Neural cell (in vitro differentiated cells): ENCODE measurements at regions not wholly inside any gene's neighbourhood (a gene's known extent, or its start where the extent isn't known, plus 50 kb on each side); places are given as distances from the start of the nearest gene placed in this dataset.
"Not testable (repeated sequence)": the region's sequence is repeated elsewhere in the genome, so short reads cannot be mapped to it uniquely, and the experiment has no call there.

Experiments
- H2AFZ ChIP-seq: fragments of 200-600, 300-800 bp; sonication (generic), shearing (Covaris generic); 2 replicates; pipeline ENCODE4 v1.6.0; 2014; ENCODE audit warnings: low read depth, mild to moderate bottlenecking, antibody characterized with exemption, low read length, moderate library complexity
- H3F3A ChIP-seq: fragments of 200-600 bp; shearing (Covaris generic); 2 replicates; pipeline ENCODE4 v1.6.1; 2016; ENCODE audit warnings: mild to moderate bottlenecking, moderate library complexity, mixed read lengths, antibody characterized with exemption, low read length; ENCODE audit not compliant: insufficient read depth, poor library complexity, severe bottlenecking
- H3K27ac ChIP-seq: fragments of 200-600, 300-800 bp; sonication (generic), shearing (Covaris generic); 2 replicates; pipeline ENCODE4 v1.5.1; 2014; ENCODE audit warnings: mild to moderate bottlenecking, low read length, moderate library complexity
- H3K27me3 ChIP-seq: fragments of 300-800, 200-600 bp; sonication (generic), shearing (Covaris generic); 2 replicates; pipeline ENCODE4 v1.6.0; 2014; ENCODE audit warnings: mild to moderate bottlenecking, low read depth, low read length, moderate library complexity; ENCODE audit not compliant: insufficient read depth
- H3K36me3 ChIP-seq: fragments of 300-800, 200-600 bp; sonication (generic), shearing (Covaris generic); 2 replicates; pipeline ENCODE4 v1.5.1; 2014; ENCODE audit warnings: mild to moderate bottlenecking, antibody characterized with exemption, low read length, moderate library complexity; ENCODE audit not compliant: insufficient read depth
- H3K4me2 ChIP-seq: fragments of 300-800, 200-600 bp; sonication (generic), shearing (Covaris generic); 2 replicates; pipeline ENCODE4 v1.6.0; 2014; ENCODE audit warnings: mild to moderate bottlenecking, low read length
- H3K4me3 ChIP-seq: fragments of 300-800, 200-600 bp; sonication (generic), shearing (Covaris generic); 2 replicates; pipeline ENCODE4 v1.5.1; 2014; ENCODE audit warnings: mild to moderate bottlenecking, low read length, moderate library complexity
- H3K79me2 ChIP-seq: fragments of 200-600 bp; shearing (Covaris generic); replicated peaks from 2 replicates; pipeline ENCODE4 v1.6.0; 2014; ENCODE audit warnings: mild to moderate bottlenecking, low read length, moderate library complexity; ENCODE audit not compliant: insufficient read depth
- H3K9ac ChIP-seq: fragments of 300-800, 200-600 bp; sonication (generic), shearing (Covaris generic); 2 replicates; pipeline ENCODE4 v1.6.1; 2016; ENCODE audit warnings: mild to moderate bottlenecking, low read length, mixed read lengths
- H3K9me2 ChIP-seq: fragments of 200-600 bp; shearing (Covaris generic); 2 replicates; pipeline ENCODE4 v1.6.1; 2016; ENCODE audit warnings: mild to moderate bottlenecking, low read length, mixed read lengths; ENCODE audit not compliant: insufficient read depth
- H3K9me3 ChIP-seq: fragments of 200-600, 300-800 bp; sonication (generic), shearing (Covaris generic); 2 replicates; pipeline ENCODE4 v1.6.1; 2016; ENCODE audit warnings: mild to moderate bottlenecking, mixed run types, low read length, moderate library complexity, mixed read lengths
- H4K20me1 ChIP-seq: fragments of 200-600 bp; shearing (Covaris generic); 2 replicates; pipeline ENCODE4 v1.6.1; 2016; ENCODE audit warnings: mild to moderate bottlenecking, mixed run types; ENCODE audit not compliant: insufficient read depth
- CTCF ChIP-seq: fragments of 450-650 bp; IDR thresholded peaks from 2 replicates; pipeline ENCODE4 v1.5.1; 2014; ENCODE audit warnings: antibody characterized with exemption, mild to moderate bottlenecking, moderate library complexity; ENCODE audit not compliant: poor library complexity, severe bottlenecking
- EP300 ChIP-seq: fragments of 450-650 bp; conservative IDR thresholded peaks from 2 replicates; pipeline ENCODE4 v1.6.1; 2014; ENCODE audit warnings: antibody characterized with exemption, mild to moderate bottlenecking, moderate library complexity; ENCODE audit not compliant: poor library complexity, severe bottlenecking
- EZH2 ChIP-seq: fragments of 200-600, 300-800 bp; shearing (Covaris generic), sonication (generic); IDR thresholded peaks from 2 replicates; pipeline ENCODE4 v1.6.1; 2014; ENCODE audit warnings: antibody characterized with exemption, low read length, borderline replicate concordance, mild to moderate bottlenecking; ENCODE audit not compliant: insufficient read depth, poor library complexity, severe bottlenecking
- MXI1 ChIP-seq: fragments of 450-650 bp; conservative IDR thresholded peaks from 2 replicates; pipeline ENCODE4 v1.6.1; 2014; ENCODE audit warnings: antibody characterized with exemption, mild to moderate bottlenecking; ENCODE audit not compliant: poor library complexity, severe bottlenecking
- POLR2AphosphoS5 ChIP-seq: IDR thresholded peaks from 2 replicates; pipeline ENCODE4 v1.6.1; 2012
- RAD21 ChIP-seq: fragments of 450-650 bp; conservative IDR thresholded peaks from 2 replicates; pipeline ENCODE4 v1.6.1; 2014; ENCODE audit warnings: antibody characterized with exemption, mild to moderate bottlenecking, moderate library complexity
- REST ChIP-seq: IDR thresholded peaks from 2 replicates; pipeline ENCODE4 v1.6.1; 2012; ENCODE audit warnings: borderline replicate concordance
- SMC3 ChIP-seq: fragments of 450-650 bp; conservative IDR thresholded peaks from 2 replicates; pipeline ENCODE4 v1.6.1; 2014; ENCODE audit warnings: antibody characterized with exemption, mild to moderate bottlenecking, moderate library complexity; ENCODE audit not compliant: poor library complexity

- Histone ChIP-seq H3K27ac (no peak overlapping the region), H3K4me3 (no peak overlapping the region), H3K36me3 (no peaks in the 10 kb centered on the region), H3F3A (no peaks in the 10 kb centered on the region), H3K4me2 (no peak overlapping the region), H2AFZ (no peak overlapping the region), H3K27me3 (no peaks in the 10 kb centered on the region), H3K9me3 (no peaks in the 10 kb centered on the region), H3K9ac (no peak overlapping the region), H3K79me2 (no peaks in the 10 kb centered on the region), H3K9me2 (no peaks in the 10 kb centered on the region), H4K20me1 (no peaks in the 10 kb centered on the region)
- no peak for TF ChIP-seq RAD21
- TF ChIP-seq REST = no peak
- TF ChIP-seq CTCF = no peak
- TF ChIP-seq POLR2AphosphoS5 = no peak
- TF ChIP-seq MXI1 = no peak
Observed at GRCh38 chr2:128516938-128517337, 198.3 kb upstream of the HS6ST1 start.

- H2AFZ ChIP-seq, H3K4me3 ChIP-seq, H3K9ac ChIP-seq, H3K79me2 ChIP-seq, H4K20me1 ChIP-seq, H3K27ac ChIP-seq, H3K27me3 ChIP-seq, H3K36me3 ChIP-seq, H3K9me3 ChIP-seq, H3F3A ChIP-seq, H3K9me2 ChIP-seq, H3K4me2 ChIP-seq: not testable (repeated sequence)
Observed at GRCh38 chr2:128519028-128519427, 200.4 kb upstream of the HS6ST1 start.

DNA sequence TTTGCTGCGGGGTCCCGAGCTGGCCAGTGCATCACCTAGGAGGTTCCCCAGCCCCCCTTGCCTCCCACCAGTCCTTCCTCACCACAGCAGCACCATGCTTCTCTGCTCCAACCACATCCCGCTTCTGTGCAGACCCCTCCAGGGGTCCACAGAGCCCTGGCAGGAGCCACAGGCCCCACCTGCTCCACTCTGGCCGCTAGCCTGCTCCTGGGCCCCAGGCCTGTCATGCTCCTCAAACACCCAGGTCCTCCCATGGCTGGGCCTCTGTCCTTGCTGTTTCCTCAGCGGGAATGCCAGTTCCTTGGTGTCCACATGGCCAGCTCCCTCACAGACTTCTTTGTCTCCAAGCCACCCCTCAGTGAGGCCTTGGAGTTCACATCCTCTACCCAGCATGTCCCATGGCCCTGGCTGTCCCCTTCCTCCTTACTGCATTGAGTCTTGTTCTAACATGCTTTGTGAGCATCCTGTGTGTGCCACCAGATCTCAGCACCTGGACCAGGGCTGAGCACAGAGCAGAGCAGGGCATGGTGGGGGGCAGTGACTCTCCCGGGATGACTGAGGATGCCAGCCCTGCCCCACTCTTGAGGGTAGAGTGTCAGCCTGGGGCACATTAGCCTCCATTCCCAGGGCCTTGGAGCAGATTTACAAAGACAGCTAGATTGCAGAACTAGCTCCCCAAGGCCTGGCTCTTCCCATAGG lies 201.0 kb upstream of the HS6ST1 start:
- Histone ChIP-seq H3K4me3 (no peak overlapping the region), H3K9me3 (peaks cover 6% of the 10 kb centered on the region), H4K20me1 (no peaks in the 10 kb centered on the region), H3K9me2 (no peaks in the 10 kb centered on the region), H3K79me2 (no peaks in the 10 kb centered on the region), H3K36me3 (no peaks in the 10 kb centered on the region), H3K27me3 (no peaks in the 10 kb centered on the region), H3K4me2 (no peak overlapping the region), H3K27ac (no peak overlapping the region), H2AFZ (no peak overlapping the region), H3F3A (no peaks in the 10 kb centered on the region), H3K9ac (no peak overlapping the region)
- TF ChIP-seq EZH2 (no peak), REST (no peak), CTCF (no peak), RAD21 (no peak), EP300 (no peak), SMC3 (no peak)
